ENCODE measurements at regions not wholly inside any gene's neighbourhood (a gene's known extent, or its start where the extent isn't known, plus 50 kb on each side); places are given as distances from the start of the nearest gene placed in this dataset.
"Not testable (repeated sequence)": the region's sequence is repeated elsewhere in the genome, so short reads cannot be mapped to it uniquely, and the experiment has no call there.

- not testable (repeated sequence) for DNase-seq
These were observed 481.9 kb downstream of the PCDH7 start for GRCh38 chr4:31202054-31202453.

- no peak for DNase-seq
These were observed 484.7 kb downstream of the PCDH7 start for GRCh38 chr4:31204874-31205273.

DNA sequence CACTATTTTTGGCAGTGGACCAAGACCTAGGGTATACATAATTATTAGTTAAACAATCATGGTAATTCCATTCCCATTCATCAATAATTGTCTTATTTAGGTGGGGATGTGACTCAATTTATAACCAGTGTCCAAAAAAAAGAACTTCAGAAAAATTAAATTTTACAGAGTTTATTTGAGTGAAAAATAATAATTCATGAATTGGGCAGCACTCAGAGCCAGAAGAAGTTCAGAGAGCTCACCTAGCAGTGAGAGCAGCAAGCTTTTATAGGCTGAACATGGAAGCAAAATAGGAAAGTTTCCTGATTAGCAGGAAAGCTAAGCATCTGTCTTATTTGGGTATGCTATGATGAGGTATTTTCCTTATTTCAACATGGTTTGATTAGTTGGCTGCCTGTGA, 500.8 kb downstream of the PCDH7 start:
- no peak for DNase-seq

GRCh38 chr4:31228068-31228467, 507.9 kb downstream of the PCDH7 start:
- DNase-seq: no peak

DNA sequence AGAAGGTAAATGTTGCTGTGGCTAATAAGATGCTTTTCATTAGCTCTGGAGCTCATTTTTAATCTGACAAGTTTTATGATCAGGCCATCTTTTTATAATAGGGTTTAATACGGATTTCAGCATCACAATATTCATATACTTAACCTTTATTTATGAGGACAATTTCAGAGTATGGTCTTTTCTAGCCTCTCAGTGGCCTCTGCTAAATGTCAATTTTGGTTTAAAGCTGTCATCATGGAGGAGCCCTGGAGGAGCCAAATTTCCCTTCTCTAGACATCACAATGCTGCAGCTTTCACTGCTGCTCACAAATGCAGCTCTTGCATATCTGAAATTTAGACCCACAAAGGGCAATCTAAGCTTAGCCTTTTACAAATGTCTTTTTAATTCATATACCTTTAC, 510.4 kb downstream of the PCDH7 start:
- no peak for DNase-seq

DNA sequence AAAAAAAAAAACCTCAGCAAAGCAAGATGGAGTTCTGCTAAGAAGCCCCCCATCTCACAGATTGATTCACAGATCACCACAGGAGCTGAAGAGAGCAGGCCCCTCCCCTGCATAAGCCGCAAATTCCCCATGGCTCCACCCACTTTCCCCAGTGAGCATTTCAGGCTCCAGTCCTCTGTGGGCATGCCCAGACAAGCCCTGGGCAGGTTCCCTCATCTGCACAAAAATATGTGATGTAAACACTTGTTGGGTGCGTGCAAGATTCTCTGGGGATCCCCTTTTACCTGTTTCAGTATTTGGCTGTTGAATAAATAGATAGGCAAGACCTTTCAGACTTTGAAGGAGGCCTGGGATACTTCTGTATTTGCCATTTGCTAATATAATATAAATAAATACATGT, 514.3 kb downstream of the PCDH7 start:
- no peak for DNase-seq

GRCh38 chr4:31234901-31235300, 514.7 kb downstream of the PCDH7 start:
- no peak for DNase-seq

DNA sequence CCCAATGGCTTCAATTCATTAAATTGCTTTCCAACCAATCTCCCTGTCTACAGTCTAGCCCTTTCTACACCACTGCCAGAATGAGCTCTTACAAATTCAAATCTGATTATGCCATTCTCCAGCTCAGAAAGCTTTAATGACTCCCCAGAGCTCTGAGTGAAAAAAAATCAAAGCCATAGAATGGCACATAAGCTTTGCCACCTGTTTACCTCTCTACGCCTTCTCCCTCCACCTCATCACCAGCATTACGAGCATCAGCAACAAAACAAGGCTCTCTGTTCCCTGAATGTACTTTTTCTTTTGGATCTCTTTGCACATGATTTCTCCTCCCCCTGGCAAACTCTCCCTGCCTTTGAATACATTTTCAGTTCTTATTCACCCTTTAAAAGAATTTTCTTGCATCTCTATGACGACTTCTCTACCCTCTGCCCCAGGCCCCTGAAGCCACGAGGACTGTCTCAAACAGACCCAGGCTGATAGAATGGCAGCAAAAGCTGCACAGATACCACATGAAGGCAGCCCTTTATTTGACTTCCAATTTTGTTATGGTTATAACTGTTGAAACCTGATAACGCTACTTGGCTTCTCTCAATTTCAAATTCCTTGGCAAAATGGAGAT, 516.0 kb downstream of the PCDH7 start:
- DNase-seq: no peak

DNA sequence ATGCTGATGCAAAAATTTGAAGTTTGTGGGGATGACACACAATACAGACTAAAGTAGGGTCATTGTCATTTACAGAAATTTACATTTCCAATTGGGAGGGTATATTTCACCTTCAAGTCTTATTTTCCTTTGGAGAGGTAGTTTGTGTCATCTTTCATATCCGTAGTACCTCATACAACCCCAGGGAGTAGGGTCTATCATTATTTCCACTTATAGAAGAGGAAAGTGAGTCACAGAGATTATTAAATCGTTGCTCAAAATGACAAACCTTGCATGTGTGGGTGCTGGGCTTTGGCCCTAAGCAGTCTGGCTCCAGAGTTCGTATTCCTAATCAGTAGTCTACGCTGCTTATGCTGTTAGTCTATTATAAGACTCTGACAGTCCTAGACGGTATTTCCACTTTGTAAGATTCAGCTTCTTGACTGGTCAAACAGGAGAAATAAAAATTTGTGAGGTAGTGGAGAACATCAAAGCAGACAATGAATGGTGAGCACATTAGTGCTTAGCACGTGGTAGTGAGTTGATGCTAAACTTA, 516.5 kb downstream of the PCDH7 start:
- no peak for DNase-seq

GRCh38 chr4:31237233-31237632, 517.1 kb downstream of the PCDH7 start:
- DNase-seq: no peak

DNA sequence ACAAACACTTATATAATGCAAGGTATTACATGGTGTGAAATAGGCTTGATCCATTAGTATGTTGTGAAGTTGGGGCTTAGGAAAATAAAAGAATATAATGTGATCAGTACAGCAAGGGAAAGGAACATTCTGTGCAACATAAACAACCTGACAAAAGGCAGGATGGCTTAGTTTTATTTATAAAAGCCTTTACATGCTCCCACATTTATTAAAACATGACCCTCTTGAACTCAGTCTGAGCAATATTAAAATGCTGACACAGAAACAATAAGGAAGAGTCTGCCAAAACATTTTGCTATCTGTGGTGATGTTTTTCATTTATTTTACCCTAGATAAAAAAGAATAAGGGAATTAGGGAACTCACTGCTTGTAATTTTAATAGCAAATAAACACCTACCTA, 519.7 kb downstream of the PCDH7 start:
- no peak for DNase-seq

DNA sequence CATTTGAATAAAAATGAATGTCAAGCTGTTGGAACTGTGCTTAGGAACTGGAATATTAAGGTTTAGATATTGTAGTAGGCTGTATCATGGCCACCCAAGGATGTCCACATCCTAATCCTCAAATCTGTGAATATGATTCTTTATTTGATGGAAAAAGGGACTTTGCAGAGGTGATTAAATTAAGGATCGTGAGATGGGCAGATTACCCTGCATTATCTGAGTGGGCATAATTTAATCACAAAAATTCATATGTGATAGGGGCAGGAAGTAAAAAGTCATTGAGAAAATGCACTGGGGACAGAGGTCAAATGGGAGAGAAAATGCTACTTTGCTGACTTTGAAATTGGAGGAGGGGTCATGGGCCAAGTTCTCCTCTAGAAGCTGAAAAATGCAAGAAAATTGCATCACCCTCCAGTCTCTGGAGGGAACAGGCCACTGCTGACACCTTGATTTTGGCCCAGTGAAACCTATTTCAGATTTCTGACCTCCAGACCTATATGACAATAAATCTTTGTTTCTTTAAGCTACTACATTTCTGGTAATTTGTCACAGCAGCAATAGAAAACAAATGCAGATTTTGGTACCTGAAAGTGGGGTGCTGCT, 521.4 kb downstream of the PCDH7 start:
- DNase-seq: no peak

GRCh38 chr4:31246856-31247255, 526.7 kb downstream of the PCDH7 start:
- no peak for DNase-seq

DNA sequence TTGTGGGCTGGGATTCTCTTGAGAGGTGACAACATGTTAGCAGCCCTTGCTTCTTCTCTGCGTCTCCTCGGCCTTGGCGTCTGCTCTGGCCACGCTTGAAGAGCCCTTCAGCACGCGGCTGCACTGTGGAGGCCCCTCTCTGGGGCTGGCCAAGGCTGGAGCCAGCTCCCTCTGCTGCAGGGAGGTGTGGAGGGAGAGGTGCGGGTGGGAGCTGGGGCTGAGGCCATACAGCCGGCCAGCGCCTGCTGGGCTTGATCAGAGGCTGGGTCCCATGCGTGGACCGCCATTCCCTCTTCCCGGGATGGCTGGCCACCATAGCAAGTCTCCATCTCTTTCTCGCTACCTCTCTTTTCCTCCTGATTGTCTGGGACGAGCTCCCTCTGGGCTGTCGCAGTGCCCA, 539.0 kb downstream of the PCDH7 start:
- no peak for DNase-seq

- DNase-seq: no peak
These were observed 541.5 kb downstream of the PCDH7 start for GRCh38 chr4:31261632-31262031.

DNA sequence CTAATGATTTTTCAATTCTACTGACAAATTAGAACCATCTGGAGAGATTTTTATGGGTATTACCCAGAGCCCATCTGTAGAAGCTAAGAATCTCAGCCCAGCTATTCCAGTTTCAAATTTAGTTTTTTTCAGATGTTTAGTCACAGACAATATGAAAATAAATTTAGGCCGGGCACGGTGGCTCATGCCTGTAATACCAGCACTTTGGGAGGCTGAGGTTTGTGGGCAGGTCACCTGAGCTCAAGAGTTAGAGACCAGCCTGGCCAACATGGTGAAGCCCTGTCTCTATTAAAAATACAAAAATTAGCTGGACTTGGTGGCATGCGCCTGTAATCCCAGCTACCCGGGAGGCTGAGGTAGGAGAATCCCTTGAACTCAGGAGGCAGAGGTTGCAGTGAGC, 545.9 kb downstream of the PCDH7 start:
- DNase-seq: not testable (repeated sequence)

DNA sequence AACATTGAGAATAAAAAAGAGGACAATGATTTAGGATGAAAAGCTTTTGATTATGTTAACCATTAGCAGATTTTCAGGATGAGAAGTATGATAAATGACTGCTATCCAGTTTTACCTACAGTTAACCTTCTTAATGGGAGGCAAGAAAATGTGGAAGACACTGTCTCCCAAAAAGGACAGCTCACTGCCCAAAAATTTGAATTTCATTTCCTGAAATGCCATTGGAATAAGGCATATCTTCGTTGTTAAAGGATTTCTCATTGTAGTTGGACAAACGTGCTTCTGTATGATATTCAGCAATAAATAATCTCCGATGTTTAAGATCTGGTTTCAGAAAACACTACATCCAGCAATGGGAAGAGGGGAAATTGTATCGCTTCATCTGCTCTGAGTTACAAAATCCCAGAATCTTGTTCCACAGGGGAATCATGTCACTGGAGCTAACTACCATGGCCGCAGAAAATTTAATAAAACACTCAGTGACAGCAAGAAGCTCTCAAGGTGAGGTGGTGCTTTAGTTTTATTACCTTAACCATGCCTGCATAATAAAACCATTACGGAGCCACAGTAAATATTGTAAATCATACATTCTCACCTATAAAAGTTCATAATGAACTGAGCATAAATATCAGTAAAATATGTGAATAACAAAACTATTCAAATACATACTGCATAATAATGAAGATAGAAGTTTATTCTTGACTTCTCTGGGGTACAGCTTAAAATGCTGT, 552.3 kb downstream of the PCDH7 start:
- no peak for DNase-seq

DNA sequence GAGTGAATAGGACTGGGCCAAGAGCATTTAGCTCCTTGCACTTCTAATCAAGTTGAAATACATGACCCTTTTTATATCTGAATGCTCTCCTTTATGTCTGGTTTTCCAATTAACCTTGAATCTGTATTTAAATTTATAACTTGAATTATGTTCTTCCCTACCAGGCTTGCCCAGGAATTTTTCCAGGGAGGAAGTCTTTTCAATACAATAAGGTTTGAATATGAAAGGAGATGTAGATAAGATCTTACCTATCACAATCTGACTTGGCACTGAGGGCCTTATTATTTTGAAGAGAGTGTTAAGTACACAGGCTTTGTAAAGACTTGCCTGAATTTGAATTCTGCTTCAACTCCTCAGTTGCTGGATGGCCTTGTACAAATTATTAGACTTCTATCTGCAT, 555.7 kb downstream of the PCDH7 start:
- DNase-seq: no peak

DNA sequence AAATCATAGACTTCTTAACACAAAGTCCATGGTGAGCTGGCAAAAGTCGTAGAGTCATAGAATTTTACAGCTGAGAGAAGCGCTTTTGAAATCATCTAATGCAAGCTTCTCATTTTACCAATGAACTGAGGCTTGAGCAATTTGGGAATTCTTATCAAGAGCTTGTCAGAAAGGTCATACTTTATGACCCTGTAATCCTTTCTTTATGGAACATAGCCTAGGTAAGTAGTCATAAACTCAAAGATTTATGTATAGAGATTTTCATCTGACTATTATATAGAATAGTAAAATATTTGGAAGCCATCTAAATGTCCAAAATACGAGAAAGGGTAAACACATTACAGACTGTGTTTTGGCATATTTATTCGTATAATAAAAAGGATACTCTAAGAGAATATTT, 563.5 kb downstream of the PCDH7 start:
- no peak for DNase-seq

DNA sequence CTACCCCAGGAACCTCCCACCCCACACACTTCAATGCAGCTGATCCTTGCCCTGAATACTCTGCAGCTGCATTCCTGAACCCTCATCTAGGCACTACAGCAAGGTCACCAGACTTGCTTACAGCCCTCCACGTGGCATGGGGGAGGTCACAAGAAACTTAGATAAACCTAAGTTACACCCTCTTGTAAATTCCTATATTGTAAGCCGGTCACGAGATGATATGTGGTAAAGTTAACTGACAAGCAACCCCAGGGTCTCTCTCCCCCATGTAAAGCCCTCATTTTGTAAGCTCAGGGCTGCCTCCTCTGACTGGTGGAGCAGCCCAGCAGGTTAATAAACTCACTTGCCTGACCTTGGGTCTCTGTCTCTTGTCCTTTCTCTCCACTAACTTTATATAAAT, 570.7 kb downstream of the PCDH7 start:
- no peak for DNase-seq

GRCh38 chr4:31291238-31291637, 571.1 kb downstream of the PCDH7 start:
- no peak for DNase-seq

DNA sequence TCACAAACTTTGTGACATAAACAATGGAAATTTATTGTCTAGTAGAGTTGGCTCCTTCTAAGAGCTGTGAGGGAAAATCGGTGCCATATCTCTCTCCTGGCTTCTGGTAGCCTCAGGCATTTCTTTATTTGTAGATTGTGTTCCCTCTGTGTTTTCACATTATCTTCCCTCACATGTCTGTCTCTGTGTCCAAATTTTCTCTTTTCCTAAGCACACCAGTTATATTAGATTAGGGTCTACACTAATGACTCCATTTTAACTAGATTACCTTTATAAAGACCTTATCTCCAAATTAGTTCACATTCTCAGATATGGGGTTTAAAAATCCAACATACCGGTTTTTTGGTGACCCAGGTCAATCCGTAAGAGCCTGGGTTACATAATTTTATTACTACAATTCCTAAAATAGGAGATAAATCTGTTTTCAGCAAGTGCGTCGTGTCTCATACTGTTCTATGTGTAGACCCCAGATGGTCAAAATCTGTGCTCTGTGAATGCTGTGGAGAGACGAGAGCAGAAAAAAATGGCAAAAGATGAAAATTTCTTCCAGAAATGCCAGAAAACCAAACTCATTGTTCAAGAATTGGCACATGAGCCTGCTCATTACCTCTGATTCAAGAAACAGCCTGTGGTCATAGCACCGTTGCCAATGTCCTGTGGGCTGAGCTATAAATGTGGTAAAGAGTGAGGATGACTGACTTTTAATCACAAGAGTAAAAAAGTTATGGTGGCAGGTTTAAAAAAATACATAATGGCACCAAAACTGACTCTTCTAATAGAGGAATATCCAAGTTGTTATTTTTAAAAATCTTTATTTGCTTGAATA, 574.7 kb downstream of the PCDH7 start:
- DNase-seq: no peak

GRCh38 chr4:31298737-31299136, 578.6 kb downstream of the PCDH7 start:
- no peak for DNase-seq

All from NCI-H2029 treated with DMSO at 0.1 percent for 48 hours (cell line).